HUES48 (cell line): ENCODE measurements at regions not wholly inside any gene's neighbourhood (a gene's known extent, or its start where the extent isn't known, plus 50 kb on each side); places are given as distances from the start of the nearest gene placed in this dataset.
"Not testable (repeated sequence)": the region's sequence is repeated elsewhere in the genome, so short reads cannot be mapped to it uniquely, and the experiment has no call there.

Experiments
- H3K27ac ChIP-seq: one replicate; pipeline ENCODE4 v1.7.0; 2013; ENCODE audit warnings: low read depth, low read length, inconsistent platforms
- H3K27me3 ChIP-seq: 2 replicates; pipeline ENCODE4 v1.6.1; 2013; ENCODE audit warnings: mild to moderate bottlenecking, low read length; ENCODE audit not compliant: control insufficient read depth, insufficient read depth
- H3K36me3 ChIP-seq: 2 replicates; pipeline ENCODE4 v1.6.1; 2013; ENCODE audit warnings: low read length; ENCODE audit not compliant: control insufficient read depth, insufficient read depth
- H3K4me1 ChIP-seq: 2 replicates; pipeline ENCODE4 v1.6.1; 2013; ENCODE audit warnings: mild to moderate bottlenecking, low read length; ENCODE audit not compliant: control insufficient read depth, insufficient read depth
- H3K4me3 ChIP-seq: 2 replicates; pipeline ENCODE4 v1.5.1; 2013; ENCODE audit warnings: mild to moderate bottlenecking, low read depth, low read length
- H3K9ac ChIP-seq: 2 replicates; pipeline ENCODE4 v1.6.1; 2013; ENCODE audit warnings: mild to moderate bottlenecking, low read depth, low read length, moderate library complexity
- H3K9me3 ChIP-seq: 2 replicates; pipeline ENCODE4 v1.6.1; 2013; ENCODE audit warnings: low read length; ENCODE audit not compliant: control insufficient read depth, insufficient read depth

DNA sequence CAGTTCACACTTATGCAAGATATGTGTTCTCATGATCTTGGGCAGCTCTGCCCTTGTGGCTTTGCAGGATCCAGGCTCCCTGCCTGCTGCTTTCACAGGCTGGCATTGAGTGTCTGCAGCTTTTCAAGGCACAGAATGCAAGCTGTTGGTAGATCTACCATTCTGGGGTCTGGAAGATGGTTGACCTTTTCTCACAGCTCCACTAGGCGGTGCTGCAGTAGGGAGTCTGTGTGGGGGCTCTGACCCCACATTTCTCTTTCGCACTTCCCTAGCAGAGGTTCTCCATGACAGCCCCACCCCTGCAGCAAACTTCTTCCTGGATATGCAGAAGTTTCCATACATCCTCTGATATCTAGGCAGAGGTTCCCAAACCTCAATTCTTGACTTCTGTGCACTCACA lies 500.5 kb downstream of the BRINP3 start:
- no peak overlapping the region for H3K9ac ChIP-seq
- no peaks in the 10 kb centered on the region for H3K4me1 ChIP-seq
- H3K27me3 ChIP-seq, result no peaks in the 10 kb centered on the region
- H3K36me3 ChIP-seq, result no peaks in the 10 kb centered on the region
- H3K4me3 ChIP-seq, result no peak overlapping the region
- no peak overlapping the region for H3K27ac ChIP-seq
- no peaks in the 10 kb centered on the region for H3K9me3 ChIP-seq

DNA sequence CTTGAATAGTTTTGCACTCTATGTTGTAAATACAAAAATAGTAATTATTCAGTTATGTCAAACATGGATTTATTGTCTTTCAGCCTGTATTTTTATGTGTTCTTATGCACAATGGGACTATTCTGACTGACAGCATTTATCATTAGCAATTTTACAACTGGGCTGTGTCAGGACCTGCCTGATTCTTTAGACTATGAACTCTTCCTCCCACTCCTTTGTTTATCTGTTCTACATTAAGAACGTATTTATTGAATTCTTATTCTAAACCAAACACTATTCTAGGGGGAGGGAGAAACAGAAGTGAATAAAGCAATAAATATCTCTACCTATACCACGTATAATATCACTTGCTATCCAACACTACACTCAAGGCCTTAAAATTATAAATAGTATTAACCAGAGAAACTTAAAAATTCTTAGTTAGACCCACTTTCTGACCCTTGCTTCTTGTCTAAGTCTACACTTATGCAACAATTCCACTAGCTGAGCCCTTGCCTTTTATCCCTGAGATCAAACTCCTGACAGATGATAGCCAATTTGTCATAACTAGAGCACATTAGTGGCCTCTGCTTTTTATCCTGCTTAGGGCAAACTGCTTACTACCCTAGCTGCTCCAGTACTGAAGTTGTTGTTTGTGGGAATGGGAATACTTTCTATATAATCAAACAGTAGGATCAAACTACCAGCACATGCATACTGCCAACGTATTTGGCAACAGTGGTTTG lies 494.3 kb downstream of the BRINP3 start:
- no peaks in the 10 kb centered on the region for H3K27me3 ChIP-seq
- no peak overlapping the region for H3K9ac ChIP-seq
- H3K9me3 ChIP-seq, result no peaks in the 10 kb centered on the region
- H3K4me1 ChIP-seq, result 0 out of 2 replicates have a peak, but pooled peaks cover 7% of the 10 kb centered on the region
- no peaks in the 10 kb centered on the region for H3K36me3 ChIP-seq
- no peak overlapping the region for H3K4me3 ChIP-seq
- H3K27ac ChIP-seq, result no peak overlapping the region

DNA sequence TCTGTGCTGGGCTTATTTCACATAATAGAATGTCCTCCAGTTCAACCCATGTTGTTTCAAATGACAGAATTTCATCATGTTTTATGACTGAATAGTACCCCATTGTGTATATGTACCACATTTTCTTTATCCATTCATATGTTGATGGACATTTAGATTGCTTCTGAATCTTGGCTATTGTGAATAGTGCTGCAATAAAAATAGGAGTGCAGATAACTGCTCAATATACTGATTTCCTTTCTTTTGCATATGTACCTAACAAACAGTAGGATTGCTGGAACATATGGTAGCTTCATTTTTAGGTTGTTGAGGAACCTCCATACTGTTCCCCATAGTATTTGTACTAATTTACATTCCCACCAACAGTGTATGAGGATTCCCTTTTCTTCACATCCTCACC lies 491.1 kb downstream of the BRINP3 start:
- Histone ChIP-seq H3K4me1 (0 out of 2 replicates have a peak, but pooled peaks cover 7% of the 10 kb centered on the region), H3K36me3 (no peaks in the 10 kb centered on the region), H3K9ac (no peak overlapping the region), H3K27me3 (no peaks in the 10 kb centered on the region), H3K9me3 (0 out of 2 replicates have a peak, but pooled peaks cover under 1% of the 10 kb centered on the region), H3K4me3 (no peak overlapping the region), H3K27ac (no peak overlapping the region)

DNA sequence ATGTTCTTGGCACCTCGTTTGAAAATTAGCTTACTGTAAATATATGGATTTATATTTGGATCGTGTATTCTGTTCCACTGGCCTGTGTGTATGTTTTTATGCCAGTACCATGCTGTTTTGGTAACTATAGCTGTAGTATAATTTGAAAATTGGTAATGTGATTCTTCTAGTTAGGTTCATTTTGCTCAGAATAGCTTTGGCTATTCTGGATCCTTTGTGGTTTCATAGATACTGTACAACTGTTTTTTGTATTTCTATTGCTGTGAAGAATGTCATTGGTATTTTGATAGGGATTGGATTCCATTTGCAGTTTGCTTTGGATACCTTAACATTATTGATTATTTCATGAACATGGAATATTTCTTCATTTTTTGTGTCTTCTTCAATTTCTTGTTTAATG lies 490.2 kb downstream of the BRINP3 start:
- Histone ChIP-seq H3K4me1 (0 out of 2 replicates have a peak, but pooled peaks cover 7% of the 10 kb centered on the region), H3K4me3 (no peak overlapping the region), H3K27me3 (no peaks in the 10 kb centered on the region), H3K36me3 (no peaks in the 10 kb centered on the region), H3K27ac (no peak overlapping the region), H3K9me3 (peaks cover 9% of the 10 kb centered on the region), H3K9ac (no peak overlapping the region)

DNA sequence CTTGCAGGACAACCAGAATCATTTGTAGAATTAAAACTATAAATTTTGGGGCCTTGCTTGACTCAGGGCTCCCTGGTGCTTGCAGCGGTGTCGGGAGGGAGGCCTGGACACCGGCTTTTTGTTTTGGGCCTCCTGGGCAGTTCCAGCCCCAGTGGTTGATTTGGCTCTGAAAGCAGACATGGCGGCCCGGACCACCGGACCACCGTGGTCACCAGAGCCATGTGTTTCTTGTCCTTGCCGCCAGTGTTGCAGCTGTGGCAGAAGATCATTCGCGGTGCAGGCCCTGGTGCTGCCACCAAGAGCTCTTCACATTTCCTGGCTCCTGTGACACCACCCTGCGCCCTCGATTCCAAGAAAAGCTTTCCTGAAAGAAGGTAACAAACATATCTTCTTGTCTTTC lies 484.8 kb downstream of the BRINP3 start:
- no peak overlapping the region for H3K9ac ChIP-seq
- H3K4me1 ChIP-seq, result no peaks in the 10 kb centered on the region
- peaks cover 15% of the 10 kb centered on the region for H3K9me3 ChIP-seq
- H3K27me3 ChIP-seq, result no peaks in the 10 kb centered on the region
- H3K4me3 ChIP-seq, result no peak overlapping the region
- no peak overlapping the region for H3K27ac ChIP-seq
- no peaks in the 10 kb centered on the region for H3K36me3 ChIP-seq

DNA sequence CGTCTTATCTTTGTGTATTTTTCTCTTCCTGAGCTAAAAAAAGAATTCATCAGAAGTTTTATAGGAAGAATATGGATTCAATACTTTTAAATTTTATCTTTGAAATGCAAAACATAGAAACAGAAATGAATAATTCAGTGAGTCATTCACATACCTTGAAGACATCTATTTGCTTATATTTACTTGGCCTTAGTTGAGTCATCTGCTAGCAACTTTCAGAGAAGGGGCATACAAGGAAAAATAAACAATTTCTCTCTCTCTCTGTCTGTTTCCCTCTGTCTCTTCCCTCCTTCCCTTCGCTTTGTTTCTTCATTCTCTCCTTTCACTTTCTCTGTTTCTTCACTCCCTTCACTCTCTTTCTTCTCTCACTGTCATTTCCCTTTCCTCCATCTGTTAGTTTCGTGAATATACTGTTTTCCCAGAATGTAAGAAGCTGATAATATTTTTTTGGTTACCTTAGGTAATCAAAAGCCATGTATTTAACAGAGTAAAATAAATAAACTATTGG lies 477.2 kb downstream of the BRINP3 start:
- H3K36me3 ChIP-seq, result no peaks in the 10 kb centered on the region
- no peak overlapping the region for H3K9ac ChIP-seq
- peaks cover 7% of the 10 kb centered on the region; the same call in 1 of the 2 replicates for H3K4me1 ChIP-seq
- H3K9me3 ChIP-seq, result no peaks in the 10 kb centered on the region
- no peaks in the 10 kb centered on the region for H3K27me3 ChIP-seq
- H3K4me3 ChIP-seq, result no peak overlapping the region
- H3K27ac ChIP-seq, result no peak overlapping the region

DNA sequence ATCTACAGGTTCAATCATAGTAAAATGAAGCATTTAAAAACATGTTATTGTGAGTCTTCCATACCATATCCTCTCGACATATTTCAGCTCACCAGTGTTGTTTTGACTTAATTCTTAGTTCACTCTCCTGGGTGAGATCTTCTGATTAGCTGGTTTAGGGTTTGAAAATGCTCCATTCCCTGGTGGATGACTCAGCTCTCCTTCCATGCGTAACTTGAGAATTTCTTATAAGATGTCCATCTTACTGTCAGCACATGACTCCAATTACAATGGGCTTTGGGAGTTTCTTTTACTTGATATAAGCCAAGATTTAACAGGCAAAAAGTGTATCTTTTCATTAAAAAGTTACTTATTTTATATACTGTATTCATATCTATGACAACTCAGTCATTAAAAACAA lies 476.5 kb downstream of the BRINP3 start:
- Histone ChIP-seq H3K27ac (no peak overlapping the region), H3K9me3 (no peaks in the 10 kb centered on the region), H3K4me1 (peaks cover 7% of the 10 kb centered on the region; the same call in 1 of the 2 replicates), H3K4me3 (no peak overlapping the region), H3K27me3 (no peaks in the 10 kb centered on the region), H3K36me3 (no peaks in the 10 kb centered on the region), H3K9ac (no peak overlapping the region)

DNA sequence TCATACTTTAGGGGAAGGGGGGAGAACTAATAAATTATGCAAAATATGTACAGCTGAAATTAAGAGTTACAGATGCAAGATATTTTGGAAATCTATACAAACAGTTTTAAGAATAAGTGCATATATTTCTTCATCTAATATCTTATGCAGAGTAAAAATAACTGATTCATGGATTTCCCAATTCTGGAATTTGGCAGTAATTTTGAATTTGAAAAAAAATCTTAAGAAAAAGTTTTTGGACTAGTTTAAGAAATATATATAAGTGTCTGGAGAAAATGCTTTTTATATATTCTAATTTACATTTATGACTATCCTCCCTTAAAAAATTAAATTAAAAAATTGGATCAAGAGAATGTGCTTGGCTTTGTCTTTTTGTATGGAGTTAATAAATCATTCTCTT lies 474.3 kb downstream of the BRINP3 start:
- Histone ChIP-seq H3K27me3 (no peaks in the 10 kb centered on the region), H3K9ac (no peak overlapping the region), H3K27ac (no peak overlapping the region), H3K36me3 (no peaks in the 10 kb centered on the region), H3K4me1 (peaks cover 7% of the 10 kb centered on the region; the same call in 1 of the 2 replicates), H3K9me3 (no peaks in the 10 kb centered on the region), H3K4me3 (no peak overlapping the region)

DNA sequence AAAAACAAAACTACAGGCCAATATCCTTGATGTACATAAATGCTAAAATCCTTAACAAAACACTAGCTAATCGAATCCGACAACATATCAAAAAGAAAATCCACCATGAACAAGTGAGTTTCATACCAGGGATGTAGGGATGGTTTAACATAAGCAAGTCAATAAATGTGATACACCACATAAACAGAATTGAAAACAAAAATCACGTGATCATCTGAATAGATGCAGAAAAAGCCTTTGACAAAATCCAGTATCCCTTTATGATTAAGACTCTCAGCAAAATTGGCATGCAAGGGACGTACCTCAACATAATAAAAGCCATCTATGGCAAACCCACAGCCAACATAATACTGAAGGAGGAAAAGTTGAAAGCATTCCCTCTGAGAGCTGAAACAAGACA lies 466.1 kb downstream of the BRINP3 start:
- H3K27ac ChIP-seq, result no peak overlapping the region

DNA sequence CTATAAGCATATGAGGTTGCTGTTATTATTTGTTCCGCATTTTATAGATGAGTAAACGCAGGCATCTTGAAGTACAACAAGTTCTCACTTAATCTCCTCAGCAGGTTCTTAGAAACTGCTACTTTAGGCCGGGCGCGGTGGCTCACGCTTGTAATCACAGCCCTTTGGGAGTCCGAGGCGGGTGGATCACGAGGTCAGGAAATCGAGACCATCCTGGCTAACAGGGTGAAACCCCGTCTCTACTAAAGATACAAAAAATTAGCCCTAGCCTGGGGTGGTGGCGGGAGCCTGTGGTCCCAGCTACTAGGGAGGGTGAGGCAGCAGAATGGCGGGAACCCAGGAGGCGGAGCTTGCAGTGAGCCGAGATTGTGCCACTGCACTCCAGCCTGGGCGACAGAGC lies 458.5 kb downstream of the BRINP3 start:
- H3K9me3 ChIP-seq, H3K27ac ChIP-seq, H3K36me3 ChIP-seq, H3K9ac ChIP-seq, H3K4me1 ChIP-seq, H3K27me3 ChIP-seq, H3K4me3 ChIP-seq: not testable (repeated sequence)

More for the DNA sequence above, 466.1 kb downstream of the BRINP3 start:
- Histone ChIP-seq H3K9me3 (no peaks in the 10 kb centered on the region), H3K27me3 (no peaks in the 10 kb centered on the region), H3K36me3 (no peaks in the 10 kb centered on the region), H3K4me1 (no peaks in the 10 kb centered on the region), H3K9ac (no peak overlapping the region), H3K4me3 (no peak overlapping the region)

DNA sequence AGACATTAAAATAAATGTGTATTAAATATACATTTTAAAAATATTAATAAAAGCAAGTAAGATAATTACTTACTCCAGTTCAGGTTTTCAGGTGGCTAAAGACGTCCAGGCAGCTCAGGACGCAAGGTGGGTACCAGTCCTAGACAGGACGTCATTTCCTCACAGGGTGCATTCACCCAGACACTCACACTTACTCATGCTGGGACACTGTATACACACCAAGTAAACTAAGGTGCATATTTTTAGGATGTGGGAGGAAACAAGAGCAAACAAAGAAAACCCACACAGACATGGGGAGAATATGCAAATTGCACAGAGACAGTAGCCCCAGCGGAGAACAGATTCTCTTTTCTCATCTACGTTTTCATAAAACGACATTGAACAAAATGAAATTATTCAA lies 457.9 kb downstream of the BRINP3 start:
- Histone ChIP-seq H3K4me1 (no peaks in the 10 kb centered on the region), H3K9ac (no peak overlapping the region), H3K4me3 (no peak overlapping the region), H3K9me3 (no peaks in the 10 kb centered on the region), H3K27me3 (no peaks in the 10 kb centered on the region), H3K27ac (no peak overlapping the region), H3K36me3 (no peaks in the 10 kb centered on the region)
